ENCODE measurements at regions not wholly inside any gene's neighbourhood (a gene's known extent, or its start where the extent isn't known, plus 50 kb on each side); places are given as distances from the start of the nearest gene placed in this dataset.

GRCh38 chr5:4661836-4662235, 478.3 kb upstream of the ADAMTS16 start:
- H3K4me2 ChIP-seq (ENCODE audit: insufficient read depth, low read length) = no peak overlapping the region
- H3K27ac ChIP-seq (ENCODE audit: insufficient read depth, low read depth, low read length) = no peak overlapping the region
- H3K9me3 ChIP-seq (replicated peaks; ENCODE audit: control insufficient read depth, insufficient read depth, low read length) = peaks cover 8% of the 10 kb centered on the region
- H3K79me2 ChIP-seq (ENCODE audit: control insufficient read depth, insufficient read depth, low read length) = no peaks in the 10 kb centered on the region
- no peaks in the 10 kb centered on the region for H3K36me3 ChIP-seq (ENCODE audit: control insufficient read depth in 2 of 2, extremely low read depth in 1 of 2, insufficient read depth in 2 of 2, low read length in 2 of 2)
- no peaks in the 10 kb centered on the region for H4K20me1 ChIP-seq (replicated peaks; ENCODE audit: control insufficient read depth, extremely low read depth, insufficient read depth, low read length)
- no peak overlapping the region for H3K9ac ChIP-seq (replicated peaks; ENCODE audit: extremely low read depth, insufficient read depth, low read length)
- H3K27me3 ChIP-seq (ENCODE audit: control insufficient read depth in 2 of 2, insufficient read depth in 2 of 2, low read length in 2 of 2) = no peaks in the 10 kb centered on the region
- FAIRE-seq (no peak), DNase-seq (ENCODE audit: low read depth, low spot score) (no peak)
- no TSS peak for BruUV-seq (replicated peaks)
- ChIA-PET CTCF (no interaction called here), POLR2A (no interaction called here)
- H3K4me3 ChIP-seq (replicated peaks in 1 of 3; ENCODE audit: insufficient read depth in 1 of 3, low read depth in 1 of 3, low read length in 3 of 3) = no peak overlapping the region
- dilution Hi-C loops (cut with MboI; ENCODE audit: extremely low pct_ligation_motif_present, low sequenced_read_pairs) (no loop called here), intact Hi-C loops (cut with micrococcal nuclease) (no loop called here)
- no peaks in the 10 kb centered on the region for H3K9me1 ChIP-seq (replicated peaks; ENCODE audit: control insufficient read depth, extremely low read depth, insufficient read depth, low read length)
- TF ChIP-seq, protein P1, sequence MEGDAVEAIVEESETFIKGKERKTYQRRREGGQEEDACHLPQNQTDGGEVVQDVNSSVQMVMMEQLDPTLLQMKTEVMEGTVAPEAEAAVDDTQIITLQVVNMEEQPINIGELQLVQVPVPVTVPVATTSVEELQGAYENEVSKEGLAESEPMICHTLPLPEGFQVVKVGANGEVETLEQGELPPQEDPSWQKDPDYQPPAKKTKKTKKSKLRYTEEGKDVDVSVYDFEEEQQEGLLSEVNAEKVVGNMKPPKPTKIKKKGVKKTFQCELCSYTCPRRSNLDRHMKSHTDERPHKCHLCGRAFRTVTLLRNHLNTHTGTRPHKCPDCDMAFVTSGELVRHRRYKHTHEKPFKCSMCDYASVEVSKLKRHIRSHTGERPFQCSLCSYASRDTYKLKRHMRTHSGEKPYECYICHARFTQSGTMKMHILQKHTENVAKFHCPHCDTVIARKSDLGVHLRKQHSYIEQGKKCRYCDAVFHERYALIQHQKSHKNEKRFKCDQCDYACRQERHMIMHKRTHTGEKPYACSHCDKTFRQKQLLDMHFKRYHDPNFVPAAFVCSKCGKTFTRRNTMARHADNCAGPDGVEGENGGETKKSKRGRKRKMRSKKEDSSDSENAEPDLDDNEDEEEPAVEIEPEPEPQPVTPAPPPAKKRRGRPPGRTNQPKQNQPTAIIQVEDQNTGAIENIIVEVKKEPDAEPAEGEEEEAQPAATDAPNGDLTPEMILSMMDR (IDR thresholded peaks at IDR 0.05; ENCODE audit: extremely low read depth in 1 of 2, insufficient read depth in 1 of 2, low read depth in 1 of 2, low read length in 2 of 2) = no peak
- TF ChIP-seq MYC (IDR thresholded peaks at IDR 0.05; ENCODE audit: low read depth, low read length) = no peak
- TF ChIP-seq POLR2AphosphoS5 (IDR thresholded peaks at IDR 0.05; ENCODE audit: insufficient read depth, low read depth, low read length) = no peak
- TF ChIP-seq EZH2 (IDR thresholded peaks at IDR 0.05; ENCODE audit: borderline replicate concordance, low read depth, low read length, severe bottlenecking) = no peak
- no peak for TF ChIP-seq GATA2 (IDR thresholded peaks at IDR 0.05; ENCODE audit: insufficient read depth, insufficient read length, low read depth, low read length)
- no peak for TF ChIP-seq FOS (IDR thresholded peaks at IDR 0.05; ENCODE audit: borderline replicate concordance, insufficient read depth, low read length)
- no peak for TF ChIP-seq POLR2A (IDR thresholded peaks at IDR 0.05; ENCODE audit: low read depth, low read length)
- TF ChIP-seq, protein P2, sequence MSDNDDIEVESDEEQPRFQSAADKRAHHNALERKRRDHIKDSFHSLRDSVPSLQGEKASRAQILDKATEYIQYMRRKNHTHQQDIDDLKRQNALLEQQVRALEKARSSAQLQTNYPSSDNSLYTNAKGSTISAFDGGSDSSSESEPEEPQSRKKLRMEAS (IDR thresholded peaks at IDR 0.05; ENCODE audit: insufficient read depth, insufficient read length) = no peak
- no peak for TF ChIP-seq JUN (IDR thresholded peaks at IDR 0.05; ENCODE audit: borderline replicate concordance, insufficient read depth, insufficient read length, low read depth)
- H2AFZ ChIP-seq (ENCODE audit: low read depth, low read length) = no peak overlapping the region
- no peaks in the 10 kb centered on the region for H3K4me1 ChIP-seq (ENCODE audit: control insufficient read depth, extremely low read depth, insufficient read depth, low read length)
